ENCODE measurements at regions not wholly inside any gene's neighbourhood (a gene's known extent, or its start where the extent isn't known, plus 50 kb on each side); places are given as distances from the start of the nearest gene placed in this dataset.

- POLR2A ChIA-PET, result no interaction called here
- no peak overlapping the region for H3K4me3 ChIP-seq (ENCODE audit: low read depth, low read length)
- no peak for DNase-seq (ENCODE audit: low read depth, low spot score)
- CTCF ChIA-PET, result no interaction called here
- no peak for TF ChIP-seq CTCF (IDR thresholded peaks at IDR 0.05; ENCODE audit: insufficient read depth, low read length, missing control alignments)
Observed at GRCh38 chr1:59022799-59023198, 239.0 kb upstream of the JUN start.

- ChIA-PET CTCF (interaction anchor here (0.6 to 1.3 kb wide), 3 partner anchors 17 to 674 kb away, joined by 3 to 4 read pairs (median 3); no protein-coding TSS in a partner anchor), POLR2A (no interaction called here)
- no peak for DNase-seq (ENCODE audit: low read depth, low spot score)
- H3K4me3 ChIP-seq (ENCODE audit: low read depth, low read length), result no peak overlapping the region
- TF ChIP-seq CTCF (IDR thresholded peaks at IDR 0.05; ENCODE audit: insufficient read depth, low read length, missing control alignments), result no peak
Observed at GRCh38 chr1:59025201-59025600, 241.4 kb upstream of the JUN start.

GRCh38 chr1:59025898-59026426 lies 242.1 kb upstream of the JUN start:
- DNase-seq (ENCODE audit: low read depth, low spot score), result no peak
- H3K4me3 ChIP-seq (ENCODE audit: low read depth, low read length), result no peak overlapping the region
- TF ChIP-seq CTCF (IDR thresholded peaks at IDR 0.05; ENCODE audit: insufficient read depth, low read length, missing control alignments), result no peak
- POLR2A ChIA-PET, result interaction anchor here (1.0 to 1.9 kb wide), 3 partner anchors 243 to 496 kb away, joined by 3 to 7 read pairs (median 6); partner anchors contain the start of gene JUN
- CTCF ChIA-PET, result no interaction called here

- POLR2A ChIA-PET, result interaction anchor here (1.0 to 1.9 kb wide), 3 partner anchors 243 to 495 kb away, joined by 3 to 7 read pairs (median 6); partner anchors contain the start of gene JUN
- no peak for TF ChIP-seq CTCF (IDR thresholded peaks at IDR 0.05; ENCODE audit: insufficient read depth, low read length, missing control alignments)
- H3K4me3 ChIP-seq (ENCODE audit: low read depth, low read length), result no peak overlapping the region
- CTCF ChIA-PET, result interaction anchor here (2.2 kb wide), 1 partner anchor 12 kb away, joined by 6 read pairs; no protein-coding TSS in a partner anchor
- peak; percentile 82 for DNase-seq (ENCODE audit: low read depth, low spot score)
Observed at GRCh38 chr1:59026472-59026948, 242.7 kb upstream of the JUN start.

- ChIA-PET CTCF (interaction anchor here (2.2 kb wide), 1 partner anchor 13 kb away, joined by 6 read pairs; no protein-coding TSS in a partner anchor), POLR2A (interaction anchor here (1.5 to 1.9 kb wide), 2 partner anchors 244 to 419 kb away, joined by 6 to 7 read pairs; partner anchors contain the start of gene JUN)
- TF ChIP-seq CTCF (IDR thresholded peaks at IDR 0.05; ENCODE audit: insufficient read depth, low read length, missing control alignments), result no peak
- DNase-seq (ENCODE audit: low read depth, low spot score), result no peak
- no peak overlapping the region for H3K4me3 ChIP-seq (ENCODE audit: low read depth, low read length)
Observed at GRCh38 chr1:59027177-59027576, 243.3 kb upstream of the JUN start.

- TF ChIP-seq CTCF (IDR thresholded peaks at IDR 0.05; ENCODE audit: insufficient read depth, low read length, missing control alignments), result no peak
- H3K4me3 ChIP-seq (ENCODE audit: low read depth, low read length), result no peak overlapping the region
- ChIA-PET CTCF (interaction anchor here (2.2 kb wide), 1 partner anchor 14 kb away, joined by 6 read pairs; no protein-coding TSS in a partner anchor), POLR2A (no interaction called here)
- no peak for DNase-seq (ENCODE audit: low read depth, low spot score)
Observed at GRCh38 chr1:59028048-59028447, 244.2 kb upstream of the JUN start.
